GM12878 (cell line): ENCODE measurements at regions not wholly inside any gene's neighbourhood (a gene's known extent, or its start where the extent isn't known, plus 50 kb on each side); places are given as distances from the start of the nearest gene placed in this dataset.
"Not testable (repeated sequence)": the region's sequence is repeated elsewhere in the genome, so short reads cannot be mapped to it uniquely, and the experiment has no call there.

Experiments
- ATAC-seq: fragments of 200-7000 bp; cut with Tn5 transposase; 3 replicates; pipeline ENCODE4 v1.9.1; 2020; ENCODE audit warnings: mild to moderate bottlenecking, moderate library complexity
- BruUV-seq: library from RNA; stranded (reverse); fragments of 400-500 nt; replicated peaks from 2 replicates; lab custom pipeline; 2021; lab: Mats Ljungman, UMichigan
- CTCF ChIA-PET: fragments of 300-600 bp; sonication (Branson Sonifier 250); formaldehyde crosslinking; extraction: SDS; loops from one replicate; lab custom pipeline; 2021; ENCODE audit warnings: inconsistent platforms; lab: Yijun Ruan, JAX
- POLR2A ChIA-PET: fragments of 350-600 bp; formaldehyde crosslinking; extraction: SDS; loops from one replicate; lab custom pipeline; 2021; ENCODE audit warnings: inconsistent platforms; lab: Charles Lee
- RAD21 ChIA-PET: fragments of 300-600 bp; sonication (Branson Sonifier 250); formaldehyde crosslinking; loops from one replicate; lab custom pipeline; 2023; ENCODE audit warnings: antibody characterized with exemption; ENCODE audit not compliant: unreplicated experiment; lab: Charles Lee
- SMC1A ChIA-PET: fragments of 300-600 bp; sonication (Branson Sonifier 250); formaldehyde crosslinking; loops from one replicate; lab custom pipeline; 2023; ENCODE audit not compliant: unreplicated experiment, uncharacterized antibody; lab: Charles Lee
- DNase-seq: peaks from one replicate; pipeline ENCODE4 v3.0.0-alpha.2; 2011; ENCODE audit warnings: low read depth, low spot score
- FAIRE-seq: peaks from 3 replicates; lab custom pipeline; 2011; peaks lifted over from hg19 to GRCh38; lab: Jason Lieb, UNC
- H2AFZ ChIP-seq: 2 replicates; pipeline ENCODE4 v1.6.0; 2011; ENCODE audit warnings: low read depth, low read length, control low read depth; ENCODE audit not compliant: control insufficient read depth
- H3K27ac ChIP-seq: 2 replicates; pipeline ENCODE4 v1.5.1; 2011; ENCODE audit warnings: control low read depth; ENCODE audit not compliant: control insufficient read depth, insufficient read depth
- H3K27me3 ChIP-seq, 2 experiments: replicated peaks in 1 of 2; 2 replicates each; pipeline versions ENCODE4 v1.6.0 to v1.6.1; 2011; ENCODE audit warnings: low read length in 1 of 2; ENCODE audit not compliant: control insufficient read depth in 2 of 2, insufficient read depth in 2 of 2
- H3K36me3 ChIP-seq, 2 experiments: 2 replicates each; pipeline ENCODE4 v1.5.1; 2011; ENCODE audit warnings: low read length in 1 of 2; ENCODE audit not compliant: control insufficient read depth in 2 of 2, insufficient read depth in 2 of 2
- H3K4me1 ChIP-seq: 2 replicates; pipeline ENCODE4 v1.6.1; 2011; ENCODE audit warnings: mild to moderate bottlenecking, low read length, moderate library complexity, mixed read lengths; ENCODE audit not compliant: control insufficient read depth, insufficient read depth
- H3K4me2 ChIP-seq: 2 replicates; pipeline ENCODE4 v1.6.0; 2011; ENCODE audit warnings: control low read depth; ENCODE audit not compliant: control insufficient read depth, insufficient read depth
- H3K4me3 ChIP-seq: fragments of 200-600 bp; sonication (generic); 2 replicates; pipeline ENCODE4 v1.5.1; 2016
- H3K79me2 ChIP-seq: 2 replicates; pipeline ENCODE4 v1.6.0; 2011; ENCODE audit warnings: low read length; ENCODE audit not compliant: control insufficient read depth, insufficient read depth
- H3K9ac ChIP-seq: 2 replicates; pipeline ENCODE4 v1.8.0; 2011; ENCODE audit warnings: low read length, control low read depth, mixed read lengths; ENCODE audit not compliant: control insufficient read depth, insufficient read depth
- H3K9me3 ChIP-seq: replicated peaks from 3 replicates; pipeline ENCODE4 v1.5.1; 2011; ENCODE audit warnings: mild to moderate bottlenecking, low read length; ENCODE audit not compliant: control insufficient read depth, insufficient read depth
- H4K20me1 ChIP-seq: 2 replicates; pipeline ENCODE4 v1.6.0; 2011; ENCODE audit not compliant: control insufficient read depth, insufficient read depth
- ESRRA ChIP-seq: IDR thresholded peaks from 2 replicates; pipeline ENCODE4 v1.6.1; 2012; ENCODE audit warnings: mild to moderate bottlenecking, low read length, improper control_type of control experiment
- IKZF2 ChIP-seq, 2 experiments: fragments of 450-650 bp; IDR thresholded peaks; 2 replicates each; pipeline ENCODE4 v1.6.1; 2017; ENCODE audit warnings: mild to moderate bottlenecking in 2 of 2, moderate library complexity in 2 of 2
- MXI1 ChIP-seq: fragments of 150-350 bp; IDR thresholded peaks from 2 replicates; pipeline ENCODE4 v1.6.1; 2011; ENCODE audit warnings: low read depth, mild to moderate bottlenecking, inconsistent platforms, low read length, improper control_type of control experiment
- NFXL1 ChIP-seq: fragments of 450-650 bp; IDR thresholded peaks from 2 replicates; pipeline ENCODE4 v1.6.1; 2017; ENCODE audit warnings: antibody characterized with exemption, mild to moderate bottlenecking, borderline replicate concordance
- POLR2A ChIP-seq: IDR thresholded peaks from 2 replicates; pipeline ENCODE4 v1.6.1; 2011; ENCODE audit warnings: low read depth, mild to moderate bottlenecking, low read length
- POLR2AphosphoS2 ChIP-seq: IDR thresholded peaks from 2 replicates; pipeline ENCODE4 v1.6.1; 2011; ENCODE audit warnings: low read depth, mild to moderate bottlenecking, low read length, improper control_type of control experiment, moderate library complexity
- RB1 ChIP-seq: fragments of 450-650 bp; formaldehyde crosslinking; IDR thresholded peaks from 2 replicates; pipeline ENCODE4 v1.6.1; 2017; ENCODE audit warnings: mild to moderate bottlenecking, borderline replicate concordance
- RELA ChIP-seq: fragments of 450-650 bp; IDR thresholded peaks from 2 replicates; pipeline ENCODE4 v1.8.0; 2014; ENCODE audit warnings: borderline replicate concordance; ENCODE audit not compliant: partially characterized antibody
- RUNX3 ChIP-seq: IDR thresholded peaks from 2 replicates; pipeline ENCODE4 v1.6.1; 2012; ENCODE audit warnings: low read length, inconsistent platforms
- SRF ChIP-seq, 2 experiments: IDR thresholded peaks; 2 replicates each; pipeline ENCODE4 v1.6.1; 2011; ENCODE audit warnings: low read depth in 2 of 2, low read length in 2 of 2, mild to moderate bottlenecking in 1 of 2, moderate library complexity in 1 of 2
- TARDBP ChIP-seq: IDR thresholded peaks from 2 replicates; pipeline ENCODE4 v1.6.1; 2016; ENCODE audit warnings: borderline replicate concordance
- TCF7 ChIP-seq: IDR thresholded peaks from 2 replicates; pipeline ENCODE4 v1.6.1; 2014; ENCODE audit warnings: antibody characterized with exemption, borderline replicate concordance
- WGBS: methylation state at CpG from one replicate; pipeline ENCODE4 v1.1.6; 2016; ENCODE audit warnings: low lambda C conversion rate; ENCODE audit not compliant: insufficient replicate concordance, insufficient coverage; ENCODE audit errors: missing lambda C conversion rate; 5-methylcytosine and 5-hydroxymethylcytosine counted together
- in situ Hi-C: fragments of 300-500 bp; cut with MboI; formaldehyde crosslinking; loops from 9 replicates; pipeline ENCODE4 v1.14.3; 2018; ENCODE audit warnings: mixed read lengths
- intact Hi-C: fragments of 100-400 bp; cut with micrococcal nuclease; formaldehyde crosslinking; loops from one replicate; pipeline ENCODE4 v1.14.2; 2022; ENCODE audit not compliant: unreplicated experiment
- TF ChIP-seq, protein P1 (sequence below): IDR thresholded peaks from 2 replicates; pipeline ENCODE4 v1.6.1; 2012; ENCODE audit warnings: improper control_type of control experiment, low read depth, low read length; ENCODE audit not compliant: insufficient replicate concordance
- TF ChIP-seq, protein P2 (sequence below): fragments of 150-350 bp; IDR thresholded peaks from 2 replicates; pipeline ENCODE4 v1.6.1; 2014; ENCODE audit warnings: mild to moderate bottlenecking, low read depth, low read length

DNA sequence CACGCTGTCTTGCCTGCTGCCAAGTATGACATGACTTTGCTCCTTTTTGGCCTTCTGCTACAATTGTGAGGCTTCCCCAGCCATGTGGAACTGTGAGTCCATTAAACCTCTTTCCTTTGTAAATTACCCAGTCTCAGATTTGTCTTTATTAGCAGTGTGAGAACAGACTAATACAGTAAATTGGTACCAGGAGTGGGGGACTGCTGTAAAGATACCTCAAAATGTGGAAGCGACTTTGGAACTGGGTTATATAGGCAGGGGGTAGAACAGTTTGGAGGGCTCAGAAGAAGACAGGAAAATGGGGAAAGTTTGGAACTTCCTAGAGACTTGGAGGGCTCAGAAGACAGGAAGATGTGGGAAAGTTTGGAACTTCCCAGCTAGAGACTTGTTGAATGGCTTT lies 104.0 kb downstream of the IFI44 start:
- RAD21 ChIA-PET, H3K9me3 ChIP-seq, H3K4me3 ChIP-seq, ATAC-seq, H3K36me3 ChIP-seq, H3K4me2 ChIP-seq, H4K20me1 ChIP-seq, H3K79me2 ChIP-seq, FAIRE-seq, H3K27ac ChIP-seq, POLR2A ChIA-PET, H3K27me3 ChIP-seq, intact Hi-C loops, DNase-seq, H3K4me1 ChIP-seq, H3K9ac ChIP-seq, SMC1A ChIA-PET, CTCF ChIA-PET, H2AFZ ChIP-seq, in situ Hi-C loops, BruUV-seq: not testable (repeated sequence)
- WGBS: 18% methylated on average over 2 of the region's 2 CpGs

DNA sequence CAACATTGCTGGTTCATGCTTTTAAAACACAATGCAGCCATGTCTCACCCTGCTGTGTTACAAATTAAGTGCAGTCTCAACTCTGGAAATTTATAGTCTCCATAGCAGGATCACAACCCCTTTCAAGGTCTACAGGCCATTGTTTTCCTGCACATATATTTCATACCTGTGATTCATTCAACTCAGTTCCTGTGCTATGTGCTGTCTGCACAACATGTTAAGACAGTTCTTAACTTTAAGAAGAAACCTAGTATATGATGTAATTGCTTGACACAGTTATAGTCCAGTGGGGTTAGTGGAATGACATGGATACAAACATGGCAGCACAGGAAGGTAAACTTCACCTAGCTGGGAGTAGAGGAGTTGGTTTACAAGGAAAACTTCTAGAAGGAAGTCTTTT lies 106.4 kb downstream of the IFI44 start:
- POLR2A ChIA-PET: no interaction called here
- Histone ChIP-seq H3K4me1 (no peaks in the 10 kb centered on the region), H3K9ac (no peak overlapping the region), H3K4me2 (no peak overlapping the region), H3K4me3 (no peak overlapping the region), H3K9me3 (no peaks in the 10 kb centered on the region), H3K27ac (no peak overlapping the region), H2AFZ (no peak overlapping the region), H4K20me1 (no peaks in the 10 kb centered on the region), H3K36me3 (no peaks in the 10 kb centered on the region), H3K27me3 (no peaks in the 10 kb centered on the region), H3K79me2 (no peaks in the 10 kb centered on the region)
- in situ Hi-C loops: no loop called here
- ATAC-seq (no peak), DNase-seq (no peak), FAIRE-seq (no peak)
- no TSS peak for BruUV-seq
- intact Hi-C loops: no loop called here
- RAD21 ChIA-PET: no interaction called here
- SMC1A ChIA-PET: no interaction called here
- CTCF ChIA-PET: no interaction called here
- TF ChIP-seq MXI1 (no peak), POLR2A (no peak), ESRRA (no peak), TCF7 (no peak), IKZF2 (IDR thresholded peaks at IDR 0.05) (no peak), RELA (no peak), RB1 (no peak), SRF (IDR thresholded peaks at IDR 0.05; ENCODE audit: low read depth in 2 of 2, low read length in 2 of 2) (no peak), POLR2AphosphoS2 (no peak), RUNX3 (no peak), TARDBP (no peak), NFXL1 (no peak)
- TF ChIP-seq, protein P1, sequence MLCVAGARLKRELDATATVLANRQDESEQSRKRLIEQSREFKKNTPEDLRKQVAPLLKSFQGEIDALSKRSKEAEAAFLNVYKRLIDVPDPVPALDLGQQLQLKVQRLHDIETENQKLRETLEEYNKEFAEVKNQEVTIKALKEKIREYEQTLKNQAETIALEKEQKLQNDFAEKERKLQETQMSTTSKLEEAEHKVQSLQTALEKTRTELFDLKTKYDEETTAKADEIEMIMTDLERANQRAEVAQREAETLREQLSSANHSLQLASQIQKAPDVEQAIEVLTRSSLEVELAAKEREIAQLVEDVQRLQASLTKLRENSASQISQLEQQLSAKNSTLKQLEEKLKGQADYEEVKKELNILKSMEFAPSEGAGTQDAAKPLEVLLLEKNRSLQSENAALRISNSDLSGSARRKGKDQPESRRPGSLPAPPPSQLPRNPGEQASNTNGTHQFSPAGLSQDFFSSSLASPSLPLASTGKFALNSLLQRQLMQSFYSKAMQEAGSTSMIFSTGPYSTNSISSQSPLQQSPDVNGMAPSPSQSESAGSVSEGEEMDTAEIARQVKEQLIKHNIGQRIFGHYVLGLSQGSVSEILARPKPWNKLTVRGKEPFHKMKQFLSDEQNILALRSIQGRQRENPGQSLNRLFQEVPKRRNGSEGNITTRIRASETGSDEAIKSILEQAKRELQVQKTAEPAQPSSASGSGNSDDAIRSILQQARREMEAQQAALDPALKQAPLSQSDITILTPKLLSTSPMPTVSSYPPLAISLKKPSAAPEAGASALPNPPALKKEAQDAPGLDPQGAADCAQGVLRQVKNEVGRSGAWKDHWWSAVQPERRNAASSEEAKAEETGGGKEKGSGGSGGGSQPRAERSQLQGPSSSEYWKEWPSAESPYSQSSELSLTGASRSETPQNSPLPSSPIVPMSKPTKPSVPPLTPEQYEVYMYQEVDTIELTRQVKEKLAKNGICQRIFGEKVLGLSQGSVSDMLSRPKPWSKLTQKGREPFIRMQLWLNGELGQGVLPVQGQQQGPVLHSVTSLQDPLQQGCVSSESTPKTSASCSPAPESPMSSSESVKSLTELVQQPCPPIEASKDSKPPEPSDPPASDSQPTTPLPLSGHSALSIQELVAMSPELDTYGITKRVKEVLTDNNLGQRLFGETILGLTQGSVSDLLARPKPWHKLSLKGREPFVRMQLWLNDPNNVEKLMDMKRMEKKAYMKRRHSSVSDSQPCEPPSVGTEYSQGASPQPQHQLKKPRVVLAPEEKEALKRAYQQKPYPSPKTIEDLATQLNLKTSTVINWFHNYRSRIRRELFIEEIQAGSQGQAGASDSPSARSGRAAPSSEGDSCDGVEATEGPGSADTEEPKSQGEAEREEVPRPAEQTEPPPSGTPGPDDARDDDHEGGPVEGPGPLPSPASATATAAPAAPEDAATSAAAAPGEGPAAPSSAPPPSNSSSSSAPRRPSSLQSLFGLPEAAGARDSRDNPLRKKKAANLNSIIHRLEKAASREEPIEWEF: no peak
- TF ChIP-seq, protein P2, sequence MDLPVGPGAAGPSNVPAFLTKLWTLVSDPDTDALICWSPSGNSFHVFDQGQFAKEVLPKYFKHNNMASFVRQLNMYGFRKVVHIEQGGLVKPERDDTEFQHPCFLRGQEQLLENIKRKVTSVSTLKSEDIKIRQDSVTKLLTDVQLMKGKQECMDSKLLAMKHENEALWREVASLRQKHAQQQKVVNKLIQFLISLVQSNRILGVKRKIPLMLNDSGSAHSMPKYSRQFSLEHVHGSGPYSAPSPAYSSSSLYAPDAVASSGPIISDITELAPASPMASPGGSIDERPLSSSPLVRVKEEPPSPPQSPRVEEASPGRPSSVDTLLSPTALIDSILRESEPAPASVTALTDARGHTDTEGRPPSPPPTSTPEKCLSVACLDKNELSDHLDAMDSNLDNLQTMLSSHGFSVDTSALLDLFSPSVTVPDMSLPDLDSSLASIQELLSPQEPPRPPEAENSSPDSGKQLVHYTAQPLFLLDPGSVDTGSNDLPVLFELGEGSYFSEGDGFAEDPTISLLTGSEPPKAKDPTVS: no peak
